WTC11 (cell line): ENCODE measurements at regions not wholly inside any gene's neighbourhood (a gene's known extent, or its start where the extent isn't known, plus 50 kb on each side); places are given as distances from the start of the nearest gene placed in this dataset.

Experiments used
- ATAC-seq: fragments of 200-7000 bp; cut with Tn5 transposase; 2 replicates; pipeline ENCODE4 v1.10.0; 2021; ENCODE audit warnings: mild to moderate bottlenecking, moderate library complexity
- CTCF ChIA-PET: fragments of 300-600 bp; sonication (Branson Sonifier 250); formaldehyde crosslinking; loops from one replicate; lab custom pipeline; 2021; ENCODE audit warnings: antibody characterized with exemption; lab: Charles Lee
- POLR2A ChIA-PET: fragments of 350-600 bp; sonication (Branson Sonifier 250); formaldehyde crosslinking; loops from one replicate; lab custom pipeline; 2021; ENCODE audit warnings: antibody characterized with exemption; lab: Charles Lee
- DNase-seq: peaks from one replicate; pipeline ENCODE4 v3.0.0; 2021; ENCODE audit warnings: low spot score
- H3K27ac Mint-ChIP-seq: 2 replicates; pipeline ENCODE4 v1.8.0; 2021; ENCODE audit warnings: mixed read lengths
- H3K27me3 Mint-ChIP-seq: 2 replicates; pipeline ENCODE4 v1.8.0; 2021; ENCODE audit warnings: low read depth, mild to moderate bottlenecking, moderate library complexity, mixed read lengths
- H3K36me3 Mint-ChIP-seq: 2 replicates; pipeline ENCODE4 v1.8.0; 2021; ENCODE audit warnings: mixed read lengths
- H3K4me1 Mint-ChIP-seq: 2 replicates; pipeline ENCODE4 v1.8.0; 2022; ENCODE audit warnings: mixed read lengths
- H3K4me3 Mint-ChIP-seq: 2 replicates; pipeline ENCODE4 v1.8.0; 2021; ENCODE audit warnings: mild to moderate bottlenecking, moderate library complexity, mixed read lengths
- H3K9me3 Mint-ChIP-seq: 2 replicates; pipeline ENCODE4 v1.8.0; 2021; ENCODE audit warnings: mixed read lengths
- AR ChIP-seq: fragments of 250-450 bp; sonication (Bioruptor Pico); IDR thresholded peaks from 2 replicates; pipeline ENCODE4 v1.9.0; 2021; ENCODE audit warnings: mild to moderate bottlenecking
- CREM ChIP-seq: sonication (generic); formaldehyde crosslinking; IDR thresholded peaks from 2 replicates; pipeline ENCODE4 v1.8.1; 2022; ENCODE audit warnings: mild to moderate bottlenecking, missing genetic modification reagents, moderate library complexity
- E2F1 ChIP-seq: sonication (generic); formaldehyde crosslinking; IDR thresholded peaks from 2 replicates; pipeline ENCODE4 v1.8.0; 2022; ENCODE audit warnings: mild to moderate bottlenecking, missing genetic modification reagents
- ELF4 ChIP-seq: sonication (generic); formaldehyde crosslinking; IDR thresholded peaks from 2 replicates; pipeline ENCODE4 v1.8.1; 2022; ENCODE audit warnings: low read depth, mild to moderate bottlenecking, moderate library complexity, missing genetic modification reagents
- FOXJ3 ChIP-seq: sonication (generic); formaldehyde crosslinking; IDR thresholded peaks from 2 replicates; pipeline ENCODE4 v1.9.0; 2021; ENCODE audit warnings: missing genetic modification reagents, mild to moderate bottlenecking, borderline replicate concordance
- FOXP1 ChIP-seq: sonication (generic); formaldehyde crosslinking; IDR thresholded peaks from 2 replicates; pipeline ENCODE4 v1.8.0; 2022; ENCODE audit warnings: missing genetic modification reagents, mild to moderate bottlenecking, moderate library complexity, borderline replicate concordance
- HMGA2 ChIP-seq: fragments of 250-450 bp; sonication (Bioruptor Pico); IDR thresholded peaks from 2 replicates; pipeline ENCODE4 v1.4.0; 2021; ENCODE audit warnings: mild to moderate bottlenecking, moderate library complexity
- MXD4 ChIP-seq: fragments of 250-450 bp; sonication (Bioruptor Pico); IDR thresholded peaks from 2 replicates; pipeline ENCODE4 v1.8.0; 2021; ENCODE audit warnings: mild to moderate bottlenecking, moderate library complexity, borderline replicate concordance
- MYBL2 ChIP-seq: sonication (generic); formaldehyde crosslinking; IDR thresholded peaks from 2 replicates; pipeline ENCODE4 v1.8.1; 2023; ENCODE audit warnings: mild to moderate bottlenecking, moderate library complexity, missing genetic modification reagents
- NR2C2 ChIP-seq: sonication (generic); formaldehyde crosslinking; IDR thresholded peaks from 2 replicates; pipeline ENCODE4 v1.8.0; 2022; ENCODE audit warnings: mild to moderate bottlenecking, missing genetic modification reagents
- NR3C1 ChIP-seq: sonication (generic); formaldehyde crosslinking; conservative IDR thresholded peaks from 2 replicates; pipeline ENCODE4 v1.8.1; 2023; ENCODE audit warnings: low read depth, mild to moderate bottlenecking, missing genetic modification reagents
- SMAD3 ChIP-seq: sonication (generic); formaldehyde crosslinking; IDR thresholded peaks from 2 replicates; pipeline ENCODE4 v1.8.0; 2022; ENCODE audit warnings: missing genetic modification reagents, mild to moderate bottlenecking, borderline replicate concordance
- TCF7 ChIP-seq: sonication (generic); formaldehyde crosslinking; IDR thresholded peaks from 2 replicates; pipeline ENCODE4 v1.8.0; 2022; ENCODE audit warnings: mild to moderate bottlenecking, low read depth, missing genetic modification reagents, moderate library complexity
- TEAD4 ChIP-seq: sonication (generic); formaldehyde crosslinking; IDR thresholded peaks from 2 replicates; pipeline ENCODE4 v1.8.0; 2022; ENCODE audit warnings: mild to moderate bottlenecking, missing genetic modification reagents
- ZNF121 ChIP-seq: sonication (generic); formaldehyde crosslinking; IDR thresholded peaks from 2 replicates; pipeline ENCODE4 v1.8.0; 2023; ENCODE audit warnings: missing genetic modification reagents
- ZNF671 ChIP-seq: fragments of 250-450 bp; sonication (Bioruptor Pico); IDR thresholded peaks from 2 replicates; pipeline ENCODE4 v1.8.0; 2021; ENCODE audit warnings: mild to moderate bottlenecking
- TF ChIP-seq, protein P1 (sequence below): sonication (generic); formaldehyde crosslinking; IDR thresholded peaks from 2 replicates; pipeline ENCODE4 v1.8.1; 2023; ENCODE audit warnings: mild to moderate bottlenecking, missing genetic modification reagents
- TF ChIP-seq, protein P2 (sequence below): fragments of 250-450 bp; sonication (Bioruptor Pico); IDR thresholded peaks from 2 replicates; pipeline ENCODE4 v1.9.0; 2021; ENCODE audit warnings: moderate library complexity, mild to moderate bottlenecking, inconsistent platforms, borderline replicate concordance

DNA sequence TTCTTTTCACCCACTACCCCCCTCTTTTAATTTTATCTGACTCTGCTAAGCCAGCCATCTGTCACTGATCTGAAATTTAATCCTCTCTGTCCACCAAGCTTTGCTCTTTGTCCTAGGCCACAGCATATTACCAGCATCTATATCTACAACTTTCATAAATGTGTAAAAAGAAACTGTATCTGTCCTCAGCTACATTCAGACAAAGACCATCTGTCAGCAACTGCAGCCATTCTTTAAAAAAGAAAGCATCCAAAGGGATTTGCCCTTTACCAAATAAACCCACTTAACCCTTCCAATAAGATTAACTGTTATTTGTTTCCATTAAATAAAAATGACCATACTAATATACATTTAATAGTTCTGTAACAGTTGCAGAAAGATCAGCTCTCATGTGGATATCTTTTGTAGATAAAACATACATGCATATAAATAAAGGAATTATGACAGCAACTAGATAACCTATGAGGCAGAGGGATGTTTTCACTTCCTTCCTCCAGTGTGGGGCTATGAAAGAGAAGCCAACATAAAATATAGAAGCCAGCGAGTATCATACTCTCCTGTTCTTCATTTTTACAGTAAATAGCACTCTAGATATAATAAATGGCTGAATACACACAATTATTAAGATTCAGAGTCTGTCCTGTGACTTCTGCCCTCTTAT is 602.5 kb upstream of the SALL1 start (continued):
- TF ChIP-seq SMAD3 (CRISPR knock-in tag) = no peak

GRCh38 chr16:51752438-51752995 is 601.4 kb upstream of the SALL1 start:
- Mint-ChIP-seq H3K4me1 (peaks cover 53% of the 10 kb centered on the region), H3K27ac (no peak overlapping the region), H3K4me3 (no peak overlapping the region), H3K9me3 (no peaks in the 10 kb centered on the region), H3K36me3 (no peaks in the 10 kb centered on the region), H3K27me3 (no peaks in the 10 kb centered on the region)
- CTCF ChIA-PET = no interaction called here
- DNase-seq (no peak), ATAC-seq (no peak)
- no peak for TF ChIP-seq E2F1 (CRISPR knock-in tag)
- no peak for TF ChIP-seq TEAD4 (CRISPR knock-in tag)
- TF ChIP-seq, protein P1, sequence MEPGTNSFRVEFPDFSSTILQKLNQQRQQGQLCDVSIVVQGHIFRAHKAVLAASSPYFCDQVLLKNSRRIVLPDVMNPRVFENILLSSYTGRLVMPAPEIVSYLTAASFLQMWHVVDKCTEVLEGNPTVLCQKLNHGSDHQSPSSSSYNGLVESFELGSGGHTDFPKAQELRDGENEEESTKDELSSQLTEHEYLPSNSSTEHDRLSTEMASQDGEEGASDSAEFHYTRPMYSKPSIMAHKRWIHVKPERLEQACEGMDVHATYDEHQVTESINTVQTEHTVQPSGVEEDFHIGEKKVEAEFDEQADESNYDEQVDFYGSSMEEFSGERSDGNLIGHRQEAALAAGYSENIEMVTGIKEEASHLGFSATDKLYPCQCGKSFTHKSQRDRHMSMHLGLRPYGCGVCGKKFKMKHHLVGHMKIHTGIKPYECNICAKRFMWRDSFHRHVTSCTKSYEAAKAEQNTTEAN = no peak
- no peak for TF ChIP-seq FOXJ3
- TF ChIP-seq NR2C2 (CRISPR knock-in tag) = no peak
- TF ChIP-seq ZNF671 (CRISPR knock-in tag) = no peak
- TF ChIP-seq FOXP1 (CRISPR knock-in tag) = no peak
- POLR2A ChIA-PET = no interaction called here

GRCh38 chr16:51747329-51747728 is 596.3 kb upstream of the SALL1 start:
- ATAC-seq (no peak), DNase-seq (no peak)
- POLR2A ChIA-PET = no interaction called here
- no peaks in the 10 kb centered on the region for H3K36me3 Mint-ChIP-seq
- CTCF ChIA-PET = interaction anchor here (0.6 to 1.6 kb wide), 2 partner anchors 9 to 546 kb away, joined by 3 read pairs; no protein-coding TSS in a partner anchor
- TF ChIP-seq HMGA2 (CRISPR knock-in tag) (no peak), NR3C1 (CRISPR knock-in tag) (no peak), TCF7 (no peak), SMAD3 (CRISPR knock-in tag) (no peak), MXD4 (CRISPR knock-in tag) (no peak), ZNF121 (no peak), NR2C2 (CRISPR knock-in tag) (no peak)
- TF ChIP-seq, protein P2, sequence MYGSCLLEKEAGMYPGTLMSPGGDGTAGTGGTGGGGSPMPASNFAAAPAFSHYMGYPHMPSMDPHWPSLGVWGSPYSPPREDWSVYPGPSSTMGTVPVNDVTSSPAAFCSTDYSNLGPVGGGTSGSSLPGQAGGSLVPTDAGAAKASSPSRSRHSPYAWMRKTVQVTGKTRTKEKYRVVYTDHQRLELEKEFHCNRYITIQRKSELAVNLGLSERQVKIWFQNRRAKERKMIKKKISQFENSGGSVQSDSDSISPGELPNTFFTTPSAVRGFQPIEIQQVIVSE = no peak
- TF ChIP-seq, protein P1 = no peak
- H3K4me1 Mint-ChIP-seq = peaks cover 5% of the 10 kb centered on the region
- H3K27ac Mint-ChIP-seq = no peak overlapping the region
- peaks cover 17% of the 10 kb centered on the region for H3K9me3 Mint-ChIP-seq
- no peak overlapping the region for H3K4me3 Mint-ChIP-seq
- H3K27me3 Mint-ChIP-seq = no peaks in the 10 kb centered on the region

- Mint-ChIP-seq H3K4me1 (peaks cover 36% of the 10 kb centered on the region), H3K4me3 (no peak overlapping the region), H3K27me3 (no peaks in the 10 kb centered on the region), H3K27ac (no peak overlapping the region), H3K36me3 (no peaks in the 10 kb centered on the region), H3K9me3 (no peaks in the 10 kb centered on the region)
- DNase-seq (no peak), ATAC-seq (no peak)
- ChIA-PET CTCF (no interaction called here), POLR2A (no interaction called here)
- TF ChIP-seq CREM (no peak), TCF7 (no peak), AR (CRISPR knock-in tag) (no peak), MYBL2 (CRISPR knock-in tag) (no peak), SMAD3 (CRISPR knock-in tag) (no peak), ELF4 (no peak), NR3C1 (CRISPR knock-in tag) (no peak)
Observed at GRCh38 chr16:51734220-51734619, 583.1 kb upstream of the SALL1 start.
